Thoracic aorta (tissue), 2 donors: ENCODE measurements at regions not wholly inside any gene's neighbourhood (a gene's known extent, or its start where the extent isn't known, plus 50 kb on each side); places are given as distances from the start of the nearest gene placed in this dataset.

Experiments used
- ATAC-seq: fragments of 150-250 bp; one replicate; pipeline ENCODE4 v1.8.0; 2017; ENCODE audit warnings: low read depth; ENCODE audit not compliant: insufficient number of reproducible peaks, low FRiP score
- DNase-seq: peaks from one replicate; pipeline ENCODE4 v3.0.0-alpha.2; 2020; ENCODE audit warnings: low spot score
- H3K27ac ChIP-seq, 2 donors: fragments of 200-600 bp; sonication (generic); 1 replicate in 1 of 2; 2 replicates in 1 of 2; pipeline ENCODE4 v1.5.1; 2016; ENCODE audit warnings: mild to moderate bottlenecking in 2 of 2, moderate library complexity in 2 of 2
- H3K27me3 ChIP-seq: fragments of 200-600 bp; sonication (generic); replicated peaks from 2 replicates; pipeline ENCODE4 v1.6.0; 2016; ENCODE audit warnings: mild to moderate bottlenecking; ENCODE audit not compliant: insufficient read depth
- H3K36me3 ChIP-seq: fragments of 200-600 bp; sonication (generic); one replicate; pipeline ENCODE4 v1.5.1; 2016
- H3K4me1 ChIP-seq, 2 donors: fragments of 200-600 bp; sonication (generic); 1 replicate in 1 of 2; 2 replicates in 1 of 2; pipeline versions ENCODE4 v1.5.1 to v1.6.0; 2016; ENCODE audit warnings: low read depth in 2 of 2, mild to moderate bottlenecking in 1 of 2; ENCODE audit not compliant: control insufficient read depth in 1 of 2
- H3K4me3 ChIP-seq: fragments of 200-600 bp; sonication (generic); 2 replicates; pipeline ENCODE4 v1.5.1; 2016; ENCODE audit warnings: mild to moderate bottlenecking
- H3K9me3 ChIP-seq: fragments of 200-600 bp; sonication (generic); 2 replicates; pipeline ENCODE4 v1.5.1; 2016
- TF ChIP-seq, protein P1 (sequence below): fragments of 200-600 bp; sonication (generic); IDR thresholded peaks from one replicate; pipeline ENCODE4 v1.5.1; 2019; ENCODE audit warnings: antibody characterized with exemption

DNA sequence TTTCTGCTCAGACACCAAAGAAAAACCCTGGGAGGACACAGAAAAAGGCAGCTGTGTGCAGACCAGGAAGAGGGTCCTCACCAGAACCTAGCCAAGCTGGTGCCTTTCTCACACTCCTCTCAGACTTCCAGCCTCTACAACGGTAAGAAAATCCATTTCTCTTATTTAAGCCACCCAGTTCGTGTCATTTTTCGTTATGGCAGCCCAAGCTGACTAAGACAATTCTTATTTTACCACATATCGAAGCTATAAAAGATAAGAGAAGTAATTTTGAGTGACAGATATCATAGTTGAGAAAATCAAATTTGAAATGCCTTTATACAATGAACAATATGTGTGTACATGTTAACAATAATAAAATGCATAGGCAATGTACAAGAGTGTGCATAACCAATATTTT lies 219.5 kb downstream of the CBLN2 start:
- Histone ChIP-seq H3K4me3 (no peak overlapping the region), H3K36me3 (no peaks in the 10 kb centered on the region), H3K27ac (no peak overlapping the region), H3K9me3 (no peaks in the 10 kb centered on the region), H3K27me3 (no peaks in the 10 kb centered on the region), H3K4me1 (no peaks in the 10 kb centered on the region)
- TF ChIP-seq, protein P1, sequence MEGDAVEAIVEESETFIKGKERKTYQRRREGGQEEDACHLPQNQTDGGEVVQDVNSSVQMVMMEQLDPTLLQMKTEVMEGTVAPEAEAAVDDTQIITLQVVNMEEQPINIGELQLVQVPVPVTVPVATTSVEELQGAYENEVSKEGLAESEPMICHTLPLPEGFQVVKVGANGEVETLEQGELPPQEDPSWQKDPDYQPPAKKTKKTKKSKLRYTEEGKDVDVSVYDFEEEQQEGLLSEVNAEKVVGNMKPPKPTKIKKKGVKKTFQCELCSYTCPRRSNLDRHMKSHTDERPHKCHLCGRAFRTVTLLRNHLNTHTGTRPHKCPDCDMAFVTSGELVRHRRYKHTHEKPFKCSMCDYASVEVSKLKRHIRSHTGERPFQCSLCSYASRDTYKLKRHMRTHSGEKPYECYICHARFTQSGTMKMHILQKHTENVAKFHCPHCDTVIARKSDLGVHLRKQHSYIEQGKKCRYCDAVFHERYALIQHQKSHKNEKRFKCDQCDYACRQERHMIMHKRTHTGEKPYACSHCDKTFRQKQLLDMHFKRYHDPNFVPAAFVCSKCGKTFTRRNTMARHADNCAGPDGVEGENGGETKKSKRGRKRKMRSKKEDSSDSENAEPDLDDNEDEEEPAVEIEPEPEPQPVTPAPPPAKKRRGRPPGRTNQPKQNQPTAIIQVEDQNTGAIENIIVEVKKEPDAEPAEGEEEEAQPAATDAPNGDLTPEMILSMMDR: no peak
- ATAC-seq: no peak
- no peak for DNase-seq

DNA sequence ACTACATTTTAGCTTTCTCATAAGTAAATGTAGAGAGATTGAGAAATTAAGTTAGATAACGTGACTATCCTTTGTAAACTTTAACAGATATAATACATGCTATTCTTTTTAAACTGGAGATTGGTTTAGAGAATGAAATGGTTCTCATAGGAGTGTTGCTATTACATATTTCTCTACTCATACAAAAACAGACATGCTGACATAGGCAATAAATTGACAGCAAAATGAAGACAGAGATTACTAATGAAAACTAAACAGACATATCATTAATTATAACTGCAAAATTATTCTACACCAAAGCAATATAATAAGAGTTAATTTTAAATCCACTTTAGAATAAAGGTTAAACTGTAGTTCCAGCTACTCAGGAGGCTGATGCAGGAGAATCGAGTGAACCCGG lies 227.6 kb downstream of the CBLN2 start:
- Histone ChIP-seq H3K9me3 (no peaks in the 10 kb centered on the region), H3K36me3 (no peaks in the 10 kb centered on the region), H3K4me3 (no peak overlapping the region), H3K27me3 (no peaks in the 10 kb centered on the region), H3K27ac (no peak overlapping the region), H3K4me1 (no peaks in the 10 kb centered on the region)
- TF ChIP-seq, protein P1: no peak
- DNase-seq (no peak), ATAC-seq (no peak)

DNA sequence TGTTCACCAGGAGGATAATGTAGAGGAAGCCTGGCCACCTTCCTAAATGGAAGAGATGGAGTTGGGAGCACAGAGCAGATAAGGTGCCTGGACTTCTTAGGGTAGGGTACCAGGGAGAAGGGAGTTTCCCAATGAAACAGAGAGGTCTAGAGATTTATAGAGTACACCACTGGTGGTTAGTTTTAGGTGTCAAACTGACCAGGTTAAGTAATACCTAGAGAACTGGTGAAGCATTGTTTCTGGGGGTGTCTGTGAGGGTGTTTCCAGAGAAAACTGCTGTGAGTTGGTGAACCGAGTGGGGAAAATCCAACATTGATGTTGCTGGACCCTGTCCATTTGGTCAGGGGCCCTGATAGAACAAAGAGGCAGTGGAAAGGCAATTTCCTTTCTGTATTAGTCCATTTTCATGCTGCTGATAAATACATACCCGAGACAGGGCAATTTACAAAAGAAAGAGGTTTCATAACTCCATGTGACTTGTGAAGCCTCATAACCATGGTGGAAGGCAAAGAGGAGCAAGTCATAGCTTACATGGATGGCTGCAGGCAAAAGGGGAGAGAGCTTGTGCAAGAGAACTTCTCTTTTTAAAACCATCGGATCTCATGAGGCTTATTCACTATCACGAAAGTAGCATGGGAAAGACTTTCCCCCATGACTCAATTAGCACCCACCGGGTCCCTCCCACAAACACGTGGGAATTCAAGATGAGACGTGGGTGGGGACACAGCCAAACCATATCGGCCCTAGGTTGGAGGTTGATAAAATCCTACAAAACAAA lies 260.8 kb downstream of the CBLN2 start:
- TF ChIP-seq, protein P1: no peak
- Histone ChIP-seq H3K4me1 (no peaks in the 10 kb centered on the region), H3K27me3 (no peaks in the 10 kb centered on the region), H3K27ac (no peak overlapping the region), H3K36me3 (no peaks in the 10 kb centered on the region), H3K4me3 (no peak overlapping the region), H3K9me3 (no peaks in the 10 kb centered on the region)
- ATAC-seq (no peak), DNase-seq (no peak)

- H3K4me1 ChIP-seq: no peaks in the 10 kb centered on the region
- TF ChIP-seq, protein P1: no peak
- no peak overlapping the region for H3K4me3 ChIP-seq
- ATAC-seq (no peak), DNase-seq (no peak)
- H3K27me3 ChIP-seq: no peaks in the 10 kb centered on the region
- no peak overlapping the region for H3K27ac ChIP-seq
- no peaks in the 10 kb centered on the region for H3K36me3 ChIP-seq
- H3K9me3 ChIP-seq: no peaks in the 10 kb centered on the region
Measured at GRCh38 chr18:72273025-72273424, 271.1 kb downstream of the CBLN2 start.

DNA sequence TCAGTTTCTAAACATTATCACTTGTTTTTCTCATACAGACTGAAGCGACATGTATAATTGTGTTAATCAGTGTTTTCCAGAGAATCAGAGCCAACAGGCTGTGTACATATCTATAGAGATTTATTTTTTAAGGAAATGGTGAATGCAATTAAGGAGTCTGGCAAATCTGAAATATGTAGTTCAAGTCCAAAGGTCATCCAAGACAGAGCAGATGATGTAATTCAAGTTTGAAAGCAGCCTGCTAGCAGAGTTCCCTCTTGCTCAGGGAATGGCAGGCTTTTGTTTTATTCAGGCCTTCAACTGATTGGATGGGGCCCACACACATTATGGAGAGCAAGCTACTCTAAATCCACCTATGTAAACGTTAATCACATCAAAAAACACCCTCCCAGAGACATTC lies 282.6 kb downstream of the CBLN2 start:
- no peak overlapping the region for H3K4me3 ChIP-seq
- H3K36me3 ChIP-seq: no peaks in the 10 kb centered on the region
- no peaks in the 10 kb centered on the region for H3K27me3 ChIP-seq
- ATAC-seq (no peak), DNase-seq (no peak)
- no peaks in the 10 kb centered on the region for H3K4me1 ChIP-seq
- TF ChIP-seq, protein P1: no peak
- H3K27ac ChIP-seq: no peak overlapping the region
- no peaks in the 10 kb centered on the region for H3K9me3 ChIP-seq
